Left cardiac atrium (tissue), 4 donors: ENCODE measurements at regions not wholly inside any gene's neighbourhood (a gene's known extent, or its start where the extent isn't known, plus 50 kb on each side); places are given as distances from the start of the nearest gene placed in this dataset.

Source experiments
- ATAC-seq, 2 donors: fragments of 200-7000 bp; cut with Tn5 transposase; one replicate each; pipeline ENCODE4 v1.9.1; 2020; ENCODE audit warnings: mild to moderate bottlenecking in 2 of 2, moderate library complexity in 2 of 2
- DNase-seq: peaks from one replicate; pipeline ENCODE4 v3.0.0-alpha.2; 2020
- intact Hi-C, 2 donors: fragments of 100-400 bp; cut with DNase I; formaldehyde crosslinking; loops; one replicate each; pipeline versions ENCODE4 v1.14.1 to v1.15.1; 2022 to 2023
- donor health status: DM: no; HTN: yes; CAD: no.
- donor health status: DM: no; HTN: yes; CAD: no; lungs with severe emphysema.
- donor health status: DM: yes; HTN: yes; CAD: no.
- donor health status: Dilated cardiomyopathy.

GRCh38 chr2:2892892-2893291 lies 484.7 kb downstream of the EIPR1 start:
- intact Hi-C loops = no loop called here
- no peak for ATAC-seq
- no peak for DNase-seq

- no peak for DNase-seq
- no peak for ATAC-seq
- intact Hi-C loops = no loop called here
These were observed 485.2 kb downstream of the EIPR1 start for GRCh38 chr2:2892378-2892777.

- no peak for DNase-seq
- ATAC-seq = no peak
- intact Hi-C loops = no loop called here
These were observed 486.7 kb downstream of the EIPR1 start for GRCh38 chr2:2890901-2891300.

GRCh38 chr2:2890246-2890645 lies 487.4 kb downstream of the EIPR1 start:
- DNase-seq (no peak), ATAC-seq (no peak)
- intact Hi-C loops = no loop called here

- no peak for DNase-seq
- intact Hi-C loops = no loop called here
- ATAC-seq = no peak
These were observed 488.0 kb downstream of the EIPR1 start for GRCh38 chr2:2889646-2890045.

GRCh38 chr2:2889141-2889540 lies 488.5 kb downstream of the EIPR1 start:
- DNase-seq (no peak), ATAC-seq (no peak)
- intact Hi-C loops = no loop called here

GRCh38 chr2:2887772-2888387 lies 489.7 kb downstream of the EIPR1 start:
- DNase-seq = no peak
- intact Hi-C loops = no loop called here
- ATAC-seq = no peak

- DNase-seq (no peak), ATAC-seq (no peak)
- intact Hi-C loops = no loop called here
These were observed 490.7 kb downstream of the EIPR1 start for GRCh38 chr2:2886922-2887321.

GRCh38 chr2:2881499-2881898 lies 496.1 kb downstream of the EIPR1 start:
- ATAC-seq (no peak), DNase-seq (no peak)
- intact Hi-C loops = no loop called here

GRCh38 chr2:2880938-2881337 lies 496.7 kb downstream of the EIPR1 start:
- ATAC-seq (no peak), DNase-seq (no peak)
- intact Hi-C loops = no loop called here

- DNase-seq (no peak), ATAC-seq (no peak)
- intact Hi-C loops = no loop called here
These were observed 497.8 kb downstream of the EIPR1 start for GRCh38 chr2:2879781-2880180.

- ATAC-seq (no peak), DNase-seq (no peak)
- intact Hi-C loops = no loop called here
These were observed 498.5 kb downstream of the EIPR1 start for GRCh38 chr2:2879071-2879470.

- DNase-seq (no peak), ATAC-seq (no peak)
- intact Hi-C loops = no loop called here
These were observed 500.2 kb downstream of the EIPR1 start for GRCh38 chr2:2877427-2877826.

- intact Hi-C loops = no loop called here
- ATAC-seq (peak in 1 of 2 donors; percentile 73), DNase-seq (no peak)
These were observed 501.0 kb downstream of the EIPR1 start for GRCh38 chr2:2876331-2877221.

- ATAC-seq = no peak
- intact Hi-C loops = no loop called here
- DNase-seq = no peak
These were observed 501.8 kb downstream of the EIPR1 start for GRCh38 chr2:2875831-2876230.

- DNase-seq = no peak
- intact Hi-C loops = no loop called here
- no peak for ATAC-seq
These were observed 502.3 kb downstream of the EIPR1 start for GRCh38 chr2:2875296-2875695.

- no peak for ATAC-seq
- intact Hi-C loops = no loop called here
- no peak for DNase-seq
These were observed 502.8 kb downstream of the EIPR1 start for GRCh38 chr2:2874805-2875204.

- intact Hi-C loops = no loop called here
- ATAC-seq = no peak
- DNase-seq = no peak
These were observed 503.3 kb downstream of the EIPR1 start for GRCh38 chr2:2874341-2874740.

GRCh38 chr2:2873450-2873811 lies 504.2 kb downstream of the EIPR1 start:
- no peak for DNase-seq
- ATAC-seq = no peak
- intact Hi-C loops = no loop called here

GRCh38 chr2:2872713-2873449 lies 504.7 kb downstream of the EIPR1 start:
- intact Hi-C loops = no loop called here
- no peak for DNase-seq
- no peak for ATAC-seq

GRCh38 chr2:2872309-2872617 lies 505.4 kb downstream of the EIPR1 start:
- no peak for ATAC-seq
- no peak for DNase-seq
- intact Hi-C loops = no loop called here
